Amniotic epithelial cell (primary cell): ENCODE measurements at regions not wholly inside any gene's neighbourhood (a gene's known extent, or its start where the extent isn't known, plus 50 kb on each side); places are given as distances from the start of the nearest gene placed in this dataset.

Experiments
- DNase-seq: peaks from one replicate; pipeline ENCODE4 v3.0.0-alpha.2; 2010; ENCODE audit warnings: low read depth

DNA sequence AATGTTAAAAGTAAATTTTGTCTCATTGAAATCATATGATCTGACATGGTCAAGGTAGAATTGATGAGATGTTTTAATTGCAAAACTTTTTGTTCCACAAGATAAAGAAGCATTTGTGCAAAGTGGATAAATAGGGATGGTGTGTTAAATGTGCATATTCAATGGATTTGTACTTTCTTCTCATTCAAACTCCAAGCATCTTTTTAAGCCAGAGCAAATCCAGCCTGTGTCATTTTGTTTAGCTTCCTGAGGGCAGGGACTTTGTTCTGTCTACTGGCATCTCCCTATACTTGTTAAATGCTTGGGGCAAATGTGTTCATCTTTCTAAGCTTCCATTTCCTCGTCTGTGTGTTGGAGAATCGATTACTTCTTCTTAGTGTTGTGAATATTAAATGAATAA is 200.3 kb downstream of the SLIT2 start:
- no peak for DNase-seq

DNA sequence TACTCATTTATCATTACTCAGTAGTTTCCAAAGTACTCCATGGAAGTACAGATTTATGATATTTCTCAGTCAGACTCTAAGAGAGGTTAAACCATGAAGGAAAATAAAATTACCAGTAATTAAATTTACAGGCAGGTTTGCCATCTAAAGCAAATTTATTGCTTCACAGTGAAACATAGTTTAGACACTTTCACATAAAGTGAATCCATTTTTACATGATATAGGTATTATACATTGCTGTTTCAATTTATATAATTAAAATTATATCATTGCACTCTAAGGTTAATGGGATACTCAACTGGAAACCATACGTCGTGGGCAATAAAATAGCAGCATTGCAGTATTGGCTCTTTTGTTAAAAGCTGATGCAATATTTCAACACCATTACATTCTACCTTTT is 202.8 kb downstream of the SLIT2 start:
- DNase-seq, result no peak

DNA sequence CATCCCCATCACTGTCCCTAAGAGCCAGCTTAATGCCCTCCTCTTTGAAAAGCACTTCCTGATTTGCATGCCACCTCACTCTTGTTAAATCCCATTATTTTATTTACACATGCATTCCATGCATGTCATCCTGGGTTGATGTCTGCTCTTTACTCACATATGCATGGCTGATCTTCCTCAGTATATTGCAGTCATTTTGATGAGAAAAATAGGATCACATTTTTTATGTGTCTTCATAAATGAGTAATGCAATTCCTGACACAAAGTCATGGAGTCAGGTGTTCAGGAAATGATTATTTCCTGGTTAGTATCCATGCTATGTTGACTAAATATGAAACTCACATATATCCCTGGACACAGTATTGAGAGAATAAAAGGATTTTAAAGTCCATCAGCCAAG is 204.7 kb downstream of the SLIT2 start:
- no peak for DNase-seq

DNA sequence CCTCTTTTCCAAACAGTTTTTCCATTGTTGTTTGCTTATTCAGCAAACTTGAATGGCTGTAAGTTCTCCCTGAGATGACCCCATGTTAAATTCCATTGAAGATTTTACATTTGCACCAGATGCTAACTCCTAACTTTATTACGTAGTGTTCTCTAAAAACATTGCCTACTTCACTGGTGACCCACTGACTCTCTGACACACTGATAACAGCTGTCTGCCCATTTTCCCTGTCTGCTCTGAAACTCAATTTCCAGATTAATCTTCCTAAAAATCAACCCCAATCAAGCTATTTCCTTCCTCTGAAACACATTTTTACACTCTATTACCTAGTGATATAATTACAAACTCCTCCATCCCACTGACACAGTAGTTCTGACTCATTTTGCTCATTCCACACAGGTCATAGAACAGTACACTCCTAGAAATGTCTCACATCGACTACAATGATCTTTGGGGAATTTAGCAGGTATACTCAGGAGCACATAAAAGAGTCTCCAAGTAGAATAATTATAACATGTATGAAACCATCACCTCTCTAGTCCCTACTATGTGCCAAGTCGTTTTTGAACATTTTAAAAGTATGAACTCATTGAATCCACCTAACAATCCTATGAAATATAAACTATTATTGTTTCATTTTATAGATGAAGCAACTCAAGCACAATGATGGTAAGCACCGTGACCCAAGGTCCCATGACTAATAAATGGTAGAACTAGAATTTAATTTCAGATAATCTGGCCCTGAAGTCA is 210.9 kb downstream of the SLIT2 start:
- DNase-seq, result peak; percentile 9

DNA sequence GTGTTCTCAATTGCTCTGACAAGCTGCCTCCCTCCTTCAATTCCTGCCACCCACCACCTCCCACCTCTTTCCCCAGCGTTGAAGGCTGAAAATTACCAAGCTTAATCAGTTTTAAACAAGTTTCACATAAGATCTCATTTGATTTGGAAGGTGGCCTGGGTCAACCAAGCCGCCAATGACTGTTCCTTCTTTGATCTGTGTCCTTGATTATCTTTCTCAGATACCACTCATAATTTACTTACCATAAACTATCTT is 211.4 kb downstream of the SLIT2 start:
- DNase-seq, result no peak

DNA sequence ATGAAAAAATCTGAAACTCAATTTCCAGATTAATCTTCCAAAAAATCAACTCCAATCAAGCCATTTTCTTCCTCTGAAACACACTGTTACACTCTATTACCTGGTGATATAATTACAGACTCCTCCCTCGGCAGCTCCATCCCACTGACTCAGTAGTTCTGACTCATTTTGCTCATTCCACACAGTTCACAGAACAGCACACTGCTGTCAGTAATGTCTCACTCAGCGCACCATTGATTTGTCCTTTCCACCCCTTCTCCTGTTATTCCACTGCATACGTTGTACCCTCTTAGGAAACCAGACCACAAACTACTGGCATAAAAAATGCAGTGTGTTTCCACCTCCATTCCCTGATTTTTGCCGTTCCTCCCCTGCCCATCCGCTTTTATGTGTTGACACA is 212.7 kb downstream of the SLIT2 start:
- DNase-seq, result peak; percentile 78

DNA sequence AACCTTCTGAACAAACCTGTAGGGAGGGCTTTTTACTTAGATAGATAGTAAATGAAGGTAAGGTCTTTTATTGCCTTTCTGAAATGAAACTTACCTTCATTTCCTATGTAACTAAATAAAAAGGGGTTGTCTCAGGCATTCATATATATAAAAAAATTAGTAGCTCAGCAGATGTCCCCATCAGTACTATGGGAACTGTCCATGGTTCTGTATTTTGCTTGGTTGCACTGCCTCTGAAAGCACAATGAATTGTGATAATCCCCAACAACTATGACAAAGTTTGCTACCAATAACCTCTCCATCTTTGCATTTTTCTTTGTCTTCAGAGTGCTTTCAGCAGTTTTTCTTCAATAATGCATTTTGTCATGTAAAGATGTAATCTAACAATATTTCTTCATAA is 222.4 kb downstream of the SLIT2 start:
- peak; percentile 44 for DNase-seq

DNA sequence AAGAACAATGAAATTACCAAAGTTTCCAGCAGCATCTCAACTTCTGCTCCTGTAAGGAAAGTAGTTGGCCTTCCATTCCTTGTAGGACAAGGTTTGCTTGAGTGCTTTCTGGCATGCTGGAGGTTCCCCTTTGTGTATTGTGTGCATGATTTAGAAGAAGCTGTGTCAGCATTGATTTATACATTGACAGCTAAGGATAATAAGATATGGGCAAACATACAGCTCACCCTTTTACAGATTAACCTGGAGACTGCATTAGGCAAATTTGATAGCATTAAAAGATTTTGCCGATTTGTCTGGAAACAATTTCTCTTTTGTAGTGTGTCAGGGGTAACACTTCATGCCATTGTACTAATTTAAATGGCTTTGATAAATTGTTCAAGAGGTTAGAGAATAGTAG is 221.8 kb upstream of the PACRGL start:
- DNase-seq, result no peak

DNA sequence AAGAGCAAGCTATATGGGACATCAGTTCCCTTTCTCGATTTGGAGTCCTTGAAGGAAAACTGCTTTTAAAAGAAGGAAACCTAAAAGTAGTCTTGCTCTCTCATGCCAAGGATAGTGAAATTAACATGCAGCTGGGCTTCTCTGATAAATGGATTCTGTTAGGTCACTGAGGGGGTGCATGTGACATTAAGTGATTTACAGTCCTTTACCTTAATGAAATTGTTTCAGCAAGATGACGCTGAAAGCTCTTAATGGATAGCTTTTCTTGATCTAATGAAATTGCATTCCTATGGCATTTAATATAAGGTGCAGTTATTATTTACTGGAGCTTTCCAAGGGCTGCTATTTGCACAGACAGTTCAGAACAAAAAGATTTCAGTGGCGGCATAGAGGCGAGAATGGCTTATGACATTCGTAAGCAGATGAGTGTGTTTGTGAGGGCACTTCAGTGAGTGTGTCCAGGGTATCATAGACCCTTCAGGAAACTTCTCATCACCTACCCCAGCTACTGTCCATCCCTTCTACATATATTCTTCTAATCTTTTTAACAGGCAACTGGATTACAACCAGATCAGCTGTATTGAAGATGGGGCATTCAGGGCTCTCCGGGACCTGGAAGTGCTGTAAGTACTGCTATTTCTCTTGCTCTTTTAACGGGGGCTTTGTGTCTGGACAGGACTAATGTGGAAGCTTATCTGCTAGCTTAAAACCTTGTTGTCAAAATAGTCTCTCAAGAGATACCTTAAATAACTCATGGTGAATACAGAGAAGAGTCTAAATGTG is 219.9 kb upstream of the PACRGL start:
- no peak for DNase-seq

DNA sequence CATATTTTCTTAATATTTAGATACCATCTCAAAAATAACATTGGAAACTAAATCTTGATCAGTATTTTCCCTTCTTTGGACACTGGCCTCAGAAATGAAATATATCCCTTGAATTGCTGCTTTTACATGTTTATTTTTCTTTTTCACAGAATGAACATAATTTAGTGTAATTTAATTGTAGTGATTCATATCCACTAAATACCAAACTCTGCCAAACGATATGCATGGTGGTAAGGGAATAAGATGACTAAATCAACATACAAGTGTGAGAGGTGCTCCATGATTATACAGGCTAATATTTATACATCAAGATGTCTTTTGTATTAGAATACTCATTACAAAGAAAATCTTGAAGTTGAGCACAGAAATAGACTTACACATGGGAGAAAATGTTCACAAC is 216.8 kb upstream of the PACRGL start:
- no peak for DNase-seq

DNA sequence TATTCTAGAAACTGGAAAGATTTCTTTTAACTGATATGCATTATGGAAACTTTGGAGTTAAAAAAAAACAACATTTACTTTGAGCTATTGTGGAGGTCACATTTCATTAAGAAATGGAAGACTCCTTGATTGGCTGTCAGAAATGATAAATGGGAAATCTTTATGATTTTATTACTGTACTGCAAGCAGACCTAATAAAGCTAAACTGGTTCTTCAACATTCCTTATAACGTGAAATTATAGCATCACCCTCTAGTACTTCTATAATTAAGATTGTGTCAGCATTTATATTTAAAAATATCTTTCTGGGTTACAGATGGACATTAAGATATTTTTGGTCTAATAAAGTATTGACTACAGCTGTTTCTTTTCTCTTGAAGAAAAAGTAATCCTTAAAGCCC is 213.8 kb upstream of the PACRGL start:
- no peak for DNase-seq

DNA sequence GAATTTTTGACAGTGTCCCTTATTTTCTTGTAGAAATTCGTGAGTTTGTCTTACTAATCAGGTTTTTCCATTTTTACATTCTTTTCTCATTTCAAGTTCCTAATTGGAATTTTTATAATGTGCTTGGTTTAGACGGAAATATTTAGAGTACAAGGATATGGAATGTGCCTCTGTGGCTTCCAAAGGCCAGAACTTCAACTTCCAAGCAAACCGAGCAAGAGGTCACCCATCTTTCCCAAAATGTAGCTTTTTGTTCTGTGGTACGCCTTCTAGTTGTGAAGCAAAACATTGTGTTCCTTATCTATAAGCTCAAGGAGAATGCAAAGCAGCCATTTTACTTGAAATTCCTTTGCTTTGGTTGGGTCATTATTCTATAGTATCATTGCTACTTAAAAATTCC is 212.8 kb upstream of the PACRGL start:
- DNase-seq, result no peak

DNA sequence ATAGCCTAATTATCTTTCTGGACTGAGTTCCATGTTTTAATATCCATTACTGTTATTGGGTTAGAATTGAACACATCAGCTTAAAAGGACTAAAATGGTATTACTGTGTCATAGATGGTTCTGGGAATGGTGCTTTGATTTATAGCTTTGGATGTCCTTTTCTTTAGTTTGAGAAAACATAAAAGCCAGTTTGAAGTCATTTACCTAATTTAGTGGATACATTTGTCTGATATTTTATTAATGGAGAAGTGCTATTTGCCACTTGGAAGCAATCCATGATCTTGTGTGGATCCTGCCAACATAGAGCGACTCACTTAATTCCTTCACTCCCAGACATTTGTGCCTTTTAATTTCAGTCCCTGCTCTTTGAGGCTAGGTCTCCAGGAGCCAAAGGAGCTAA is 212.4 kb upstream of the PACRGL start:
- DNase-seq, result no peak

DNA sequence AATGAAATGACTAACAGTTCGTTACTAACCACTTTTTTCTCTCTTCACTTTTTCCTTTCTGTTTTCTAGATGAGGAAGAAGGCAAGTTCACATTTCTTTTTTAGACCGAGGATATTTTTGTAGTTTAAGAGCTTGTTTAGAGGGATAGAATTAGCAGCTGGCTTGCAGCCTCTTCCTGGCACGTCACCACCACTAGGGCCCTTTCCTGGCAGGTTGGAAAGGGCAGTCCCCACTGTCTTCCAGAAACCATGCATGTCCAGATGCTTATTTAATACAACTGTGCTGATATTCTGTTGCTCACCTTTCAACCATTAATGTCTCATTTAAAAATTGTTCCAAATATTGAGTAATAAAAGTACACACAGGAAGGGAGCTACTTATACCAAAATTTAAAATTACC is 209.5 kb upstream of the PACRGL start:
- no peak for DNase-seq

DNA sequence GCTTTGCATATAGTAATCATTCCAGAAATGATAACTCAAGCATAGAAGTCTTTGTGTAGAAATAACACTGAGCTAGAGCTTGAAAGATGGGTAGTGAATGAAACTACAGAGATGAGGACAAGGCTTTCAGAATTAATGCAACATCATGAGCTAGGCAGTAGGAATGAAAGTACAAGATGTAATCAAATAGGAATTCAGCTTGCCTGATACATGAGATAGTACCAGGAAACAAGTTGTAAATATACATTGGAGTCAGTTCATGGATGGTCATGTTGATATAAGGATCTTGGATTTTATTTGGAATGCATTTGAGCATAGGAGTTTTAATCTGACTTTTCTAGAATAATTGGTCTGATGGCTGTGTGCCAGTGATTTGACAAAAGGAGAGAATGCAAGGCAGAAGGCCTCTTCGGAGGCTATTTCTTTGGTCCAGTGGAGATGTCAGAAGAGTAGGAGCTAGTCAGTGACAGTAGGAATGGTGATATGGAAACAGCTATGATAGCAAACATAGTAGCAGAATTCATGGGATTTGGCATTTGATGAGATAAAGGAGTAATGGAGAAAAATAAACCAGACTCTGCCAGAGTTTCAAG is 206.4 kb upstream of the PACRGL start:
- peak; percentile 68 for DNase-seq

DNA sequence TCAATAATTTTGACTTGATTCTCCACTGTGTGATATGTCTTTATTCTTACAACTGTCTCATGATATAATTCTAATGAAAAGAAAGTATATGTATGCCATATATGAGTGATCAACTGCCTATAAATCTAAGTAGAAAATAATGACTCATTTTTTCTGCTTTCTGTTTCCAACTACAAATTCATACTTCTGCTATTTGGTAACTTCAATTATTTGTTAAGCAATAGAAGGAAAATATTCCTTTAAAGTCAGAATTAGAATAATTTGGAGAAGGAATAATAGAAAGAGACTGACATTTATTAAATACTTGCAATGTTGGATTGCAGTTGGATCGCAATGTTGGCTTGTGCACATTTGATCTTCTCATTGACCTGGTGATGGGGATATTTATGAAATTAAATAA is 204.2 kb upstream of the PACRGL start:
- DNase-seq, result peak; percentile 9

DNA sequence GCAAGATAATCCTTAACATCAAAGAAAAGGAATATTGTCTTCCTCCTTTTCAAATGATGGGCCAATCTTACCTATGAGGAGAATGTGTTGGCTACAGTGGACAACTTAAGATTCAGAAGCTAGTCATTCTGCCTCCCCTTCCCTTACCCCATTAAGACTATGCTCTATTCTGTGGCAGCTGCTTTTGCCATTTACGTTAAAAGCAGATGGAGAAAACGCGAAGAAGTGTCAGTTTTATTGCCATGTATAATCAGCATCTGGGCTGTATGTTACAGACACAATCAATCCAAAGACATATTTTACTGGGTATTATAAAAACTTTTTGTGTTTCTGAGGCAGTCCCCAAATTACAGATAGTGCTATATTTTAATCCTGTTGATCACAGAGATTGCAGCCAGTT is 196.1 kb upstream of the PACRGL start:
- no peak for DNase-seq

DNA sequence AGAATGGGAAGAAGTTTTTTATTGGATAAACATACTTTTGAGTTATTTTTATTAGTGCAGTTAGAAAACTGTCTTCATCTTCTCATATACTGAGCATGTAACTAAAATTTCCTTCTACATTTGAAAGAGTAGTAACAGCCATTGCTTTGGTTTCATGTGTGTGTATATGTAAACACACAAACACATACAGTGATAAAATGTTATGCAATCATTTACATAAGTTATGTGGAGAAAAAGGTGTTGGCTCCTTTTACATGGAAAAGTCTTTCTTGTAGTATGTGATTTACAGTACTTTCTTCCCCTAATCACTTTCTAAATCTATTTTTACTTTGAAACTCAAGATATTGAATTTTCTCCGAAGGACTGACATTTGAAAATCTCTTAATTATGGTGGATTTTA is 194.3 kb upstream of the PACRGL start:
- no peak for DNase-seq

DNA sequence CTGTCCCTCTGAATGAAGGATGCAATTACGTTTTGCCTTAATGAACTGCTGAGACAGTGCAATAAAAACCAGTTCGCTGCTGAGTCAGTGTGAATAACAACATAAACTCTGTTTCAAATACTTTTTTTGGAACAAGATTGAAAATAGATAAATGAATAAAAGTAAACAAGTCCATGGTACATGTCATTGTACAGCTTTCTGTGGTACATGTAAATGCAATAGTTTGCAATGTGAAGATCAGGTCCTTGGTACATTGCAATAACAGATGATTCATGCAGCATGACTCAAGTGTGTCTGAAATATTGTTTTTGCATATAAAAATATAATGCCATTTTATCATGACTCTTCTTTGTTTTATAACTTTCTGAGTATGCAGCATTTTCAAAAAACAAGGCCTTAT is 193.4 kb upstream of the PACRGL start:
- peak; percentile 93 for DNase-seq

DNA sequence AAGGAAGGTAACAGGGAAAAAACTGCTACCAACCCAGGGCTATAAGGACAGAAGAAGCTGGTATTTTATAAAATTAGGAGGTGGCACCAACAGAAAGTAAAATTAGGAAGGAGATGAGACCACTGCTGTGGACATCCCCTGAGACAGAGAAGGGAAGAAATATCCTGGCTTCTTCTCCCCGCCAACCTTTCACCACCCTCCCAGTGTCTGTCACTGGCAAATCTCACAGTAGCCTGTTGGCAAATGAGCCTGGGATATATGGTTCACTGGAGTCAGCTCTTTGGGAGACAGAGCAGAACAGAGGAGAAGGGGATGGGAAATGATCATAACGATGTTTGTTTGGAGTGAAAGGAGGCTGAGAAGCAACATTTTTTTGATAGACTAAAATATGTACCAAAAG is 190.9 kb upstream of the PACRGL start:
- no peak for DNase-seq

DNA sequence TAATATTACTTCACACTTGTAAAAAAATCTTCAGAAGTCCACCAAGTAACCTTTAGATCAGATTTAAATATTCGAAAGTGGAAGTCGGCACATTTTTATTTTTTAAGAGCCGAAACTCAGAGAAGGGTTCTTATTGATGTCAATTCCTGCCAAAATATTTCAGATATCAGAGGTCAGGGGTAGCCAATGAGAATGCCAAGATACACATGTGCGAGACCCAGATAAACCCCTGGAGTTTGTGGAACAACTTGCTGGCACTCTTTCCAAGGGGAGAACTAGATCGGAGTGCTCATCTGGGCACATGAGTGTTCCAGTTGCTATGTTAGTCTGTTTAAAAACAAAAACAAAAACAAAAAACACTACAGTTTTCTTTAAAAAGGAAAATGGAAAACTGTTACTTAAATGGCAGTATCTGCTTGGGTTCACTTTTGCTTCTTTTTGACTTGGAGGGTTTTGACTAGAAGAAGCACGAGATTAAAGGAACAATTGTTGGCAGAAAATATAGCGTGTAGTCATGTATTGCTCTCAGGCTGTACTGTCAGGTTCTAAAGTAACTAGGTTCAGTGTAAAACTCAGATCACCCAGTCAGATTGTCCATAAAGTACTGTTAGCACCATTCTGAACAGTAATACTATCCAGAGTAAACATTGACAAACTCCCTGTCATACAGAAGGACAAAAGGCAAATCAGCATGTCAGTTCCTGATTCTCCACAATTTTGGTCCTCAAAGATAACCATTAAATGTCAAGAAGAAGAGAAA is 188.0 kb upstream of the PACRGL start:
- no peak for DNase-seq

DNA sequence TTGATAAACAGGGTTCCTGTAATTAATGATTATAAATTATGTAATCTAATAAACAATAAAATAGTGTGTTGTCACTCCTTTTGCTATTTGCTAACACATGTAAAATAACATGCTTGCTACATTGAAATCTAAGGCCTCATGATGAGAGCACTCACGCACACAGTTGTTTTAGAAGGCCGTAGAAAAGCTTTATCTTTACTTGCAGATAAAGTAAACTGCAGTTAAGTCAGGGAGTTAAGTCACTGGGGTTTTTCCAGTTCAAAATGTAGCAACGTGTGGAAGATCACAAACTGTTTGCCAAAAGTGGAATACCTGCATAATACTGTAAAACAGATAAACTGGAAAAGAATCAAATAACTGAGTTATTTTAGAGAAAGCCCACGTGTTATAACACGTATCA is 187.3 kb upstream of the PACRGL start:
- peak; percentile 58 for DNase-seq

DNA sequence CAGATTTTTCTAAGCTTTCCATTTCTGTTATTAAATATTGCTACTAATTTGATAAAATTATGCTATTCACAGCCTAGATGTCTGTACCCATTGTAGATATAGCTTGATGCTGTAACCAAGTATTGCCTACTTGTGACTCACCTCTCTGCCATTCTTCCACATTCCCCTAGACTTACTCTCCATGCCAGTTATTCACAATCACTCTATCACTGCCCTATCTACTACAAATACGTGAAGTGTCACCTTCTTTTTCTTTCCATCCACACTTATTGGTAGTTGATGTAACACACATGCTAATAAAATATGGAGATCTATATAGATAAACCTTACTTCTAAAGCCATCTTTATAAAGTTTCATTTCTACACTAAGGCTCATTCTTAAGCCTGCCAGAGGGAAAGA is 179.4 kb upstream of the PACRGL start:
- DNase-seq, result peak; percentile 81
